HG02938 (cell line): ENCODE measurements at regions not wholly inside any gene's neighbourhood (a gene's known extent, or its start where the extent isn't known, plus 50 kb on each side); places are given as distances from the start of the nearest gene placed in this dataset.

Experiments
- ATAC-seq: cut with Tn5 transposase; IDR thresholded peaks from one replicate; pipeline ENCODE4 v1.9.1; 2021; ENCODE audit warnings: mild to moderate bottlenecking, moderate library complexity; ENCODE audit not compliant: unreplicated experiment

GRCh38 chr10:69684020-69684980 is 54.3 kb downstream of the FAM241B start:
- ATAC-seq, result no peak

- ATAC-seq, result no peak
These were observed 54.9 kb downstream of the FAM241B start for GRCh38 chr10:69684981-69685353.

- ATAC-seq, result no peak
These were observed 55.4 kb downstream of the FAM241B start for GRCh38 chr10:69685426-69685801.

GRCh38 chr10:69685802-69686585 is 55.9 kb downstream of the FAM241B start:
- no peak for ATAC-seq

GRCh38 chr10:69686866-69687265 is 56.8 kb downstream of the FAM241B start:
- ATAC-seq, result no peak

GRCh38 chr10:69687426-69687825 is 57.4 kb downstream of the FAM241B start:
- no peak for ATAC-seq

GRCh38 chr10:69692267-69692666 is 62.2 kb downstream of the FAM241B start:
- ATAC-seq, result no peak

GRCh38 chr10:69692891-69693290 is 62.8 kb downstream of the FAM241B start:
- ATAC-seq, result no peak

- no peak for ATAC-seq
These were observed 63.8 kb downstream of the FAM241B start for GRCh38 chr10:69693886-69694285.

- ATAC-seq, result no peak
These were observed 66.2 kb downstream of the FAM241B start for GRCh38 chr10:69696073-69696731.

- no peak for ATAC-seq
These were observed 67.0 kb downstream of the FAM241B start for GRCh38 chr10:69697006-69697405.

- no peak for ATAC-seq
These were observed 73.2 kb downstream of the FAM241B start for GRCh38 chr10:69703256-69703655.

GRCh38 chr10:69703766-69704630 is 74.0 kb downstream of the FAM241B start:
- ATAC-seq, result no peak

GRCh38 chr10:69709366-69709941 is 79.4 kb downstream of the FAM241B start:
- ATAC-seq, result no peak

GRCh38 chr10:69710008-69710888 is 80.2 kb downstream of the FAM241B start:
- ATAC-seq, result no peak

- no peak for ATAC-seq
These were observed 82.3 kb downstream of the FAM241B start for GRCh38 chr10:69712342-69712741.

GRCh38 chr10:69714572-69714971 is 84.5 kb downstream of the FAM241B start:
- no peak for ATAC-seq

GRCh38 chr10:69715156-69715898 is 85.3 kb downstream of the FAM241B start:
- ATAC-seq, result no peak
